OCI-LY7 (cell line): ENCODE measurements at regions not wholly inside any gene's neighbourhood (a gene's known extent, or its start where the extent isn't known, plus 50 kb on each side); places are given as distances from the start of the nearest gene placed in this dataset.

Experiments
- BruUV-seq: library from RNA; stranded (reverse); fragments of 400-500 nt; replicated peaks from 2 replicates; lab custom pipeline; 2021; lab: Mats Ljungman, UMichigan
- CTCF ChIA-PET: fragments of 300-600 bp; sonication (Branson Sonifier 250); formaldehyde crosslinking; loops from one replicate; lab custom pipeline; 2022; ENCODE audit warnings: antibody characterized with exemption; ENCODE audit not compliant: unreplicated experiment; lab: Charles Lee
- POLR2A ChIA-PET: fragments of 300-600 bp; sonication (Branson Sonifier 250); formaldehyde crosslinking; loops from one replicate; lab custom pipeline; 2022; ENCODE audit warnings: antibody characterized with exemption; lab: Charles Lee
- DNase-seq: peaks from one replicate; pipeline ENCODE4 v3.0.0-alpha.2; 2015; ENCODE audit warnings: low spot score
- H2AFZ ChIP-seq: fragments of 200-600 bp; sonication (generic), shearing (Covaris generic); 2 replicates; pipeline ENCODE4 v1.6.1; 2014; ENCODE audit warnings: mild to moderate bottlenecking, antibody characterized with exemption, low read length, moderate library complexity
- H3K27ac ChIP-seq: fragments of 200-600 bp; sonication (generic); 2 replicates; pipeline ENCODE4 v1.5.1; 2014; ENCODE audit warnings: mixed run types, low read depth, mild to moderate bottlenecking, moderate library complexity, low read length, inconsistent platforms; ENCODE audit not compliant: poor library complexity, severe bottlenecking
- H3K36me3 ChIP-seq: fragments of 200-600 bp; sonication (generic); 2 replicates; pipeline ENCODE4 v1.6.1; 2014; ENCODE audit warnings: mild to moderate bottlenecking, antibody characterized with exemption, low read length, moderate library complexity, mixed read lengths; ENCODE audit not compliant: insufficient read depth
- H3K4me1 ChIP-seq: fragments of 200-600 bp; sonication (generic); 2 replicates; pipeline ENCODE4 v1.5.1; 2014; ENCODE audit warnings: mild to moderate bottlenecking, low read length; ENCODE audit not compliant: insufficient read depth, poor library complexity, severe bottlenecking
- H3K4me2 ChIP-seq: fragments of 200-600 bp; sonication (generic); 2 replicates; pipeline ENCODE4 v1.6.1; 2014; ENCODE audit warnings: mild to moderate bottlenecking, low read length
- H3K4me3 ChIP-seq: fragments of 200-600 bp; sonication (generic); 2 replicates; pipeline ENCODE4 v1.5.1; 2014; ENCODE audit warnings: mild to moderate bottlenecking, low read depth, low read length; ENCODE audit not compliant: poor library complexity, severe bottlenecking
- H3K79me2 ChIP-seq: fragments of 200-600 bp; sonication (generic); 2 replicates; pipeline ENCODE4 v1.6.1; 2016; ENCODE audit warnings: low read depth, mild to moderate bottlenecking, low read length, moderate library complexity, mixed read lengths; ENCODE audit not compliant: insufficient read depth
- H3K9me2 ChIP-seq: fragments of 200-600 bp; sonication (generic); 2 replicates; pipeline ENCODE4 v1.6.1; 2016; ENCODE audit warnings: mild to moderate bottlenecking, low read length, mixed read lengths; ENCODE audit not compliant: insufficient read depth
- H3K9me3 ChIP-seq: fragments of 200-600 bp; sonication (generic); 2 replicates; pipeline ENCODE4 v1.6.1; 2014; ENCODE audit warnings: mild to moderate bottlenecking, mixed run types, low read length, mixed read lengths
- H4K20me1 ChIP-seq: fragments of 200-600 bp; sonication (generic); 2 replicates; pipeline ENCODE4 v1.6.1; 2014; ENCODE audit warnings: mild to moderate bottlenecking, antibody characterized with exemption, low read length, moderate library complexity, mixed read lengths; ENCODE audit not compliant: insufficient read depth
- CTCF ChIP-seq: fragments of 200-600 bp; sonication (generic); conservative IDR thresholded peaks from 2 replicates; pipeline ENCODE4 v1.5.1; 2014; ENCODE audit warnings: mild to moderate bottlenecking, antibody characterized with exemption, low read length, moderate library complexity, mixed read lengths
- EZH2phosphoT487 ChIP-seq: fragments of 200-600 bp; sonication (generic); IDR thresholded peaks from 2 replicates; pipeline ENCODE4 v1.6.1; 2018; ENCODE audit warnings: low read depth, borderline replicate concordance, mild to moderate bottlenecking, mixed run types, antibody characterized with exemption, low read length, moderate library complexity, mixed read lengths
- intact Hi-C: fragments of 100-400 bp; cut with micrococcal nuclease; formaldehyde crosslinking; loops from one replicate; pipeline ENCODE4 v1.10.0; 2022; ENCODE audit not compliant: unreplicated experiment

- no peak for TF ChIP-seq CTCF
- no peak for TF ChIP-seq EZH2phosphoT487
- H3K36me3 ChIP-seq, result no peaks in the 10 kb centered on the region
- H3K4me1 ChIP-seq, result no peaks in the 10 kb centered on the region
- no peak overlapping the region for H2AFZ ChIP-seq
- H3K27ac ChIP-seq, result no peak overlapping the region
- H3K9me2 ChIP-seq, result no peaks in the 10 kb centered on the region
- no peak overlapping the region for H3K4me2 ChIP-seq
- no peak overlapping the region for H3K4me3 ChIP-seq
- DNase-seq, result no peak
- no peaks in the 10 kb centered on the region for H3K9me3 ChIP-seq
- ChIA-PET POLR2A (no interaction called here), CTCF (no interaction called here)
- no peaks in the 10 kb centered on the region for H3K79me2 ChIP-seq
- BruUV-seq, result no TSS peak
- intact Hi-C loops, result no loop called here
- H4K20me1 ChIP-seq, result no peaks in the 10 kb centered on the region
Measured at GRCh38 chr18:54769526-54770464, 58.5 kb upstream of the RAB27B start.

GRCh38 chr18:54772056-54772455 lies 56.2 kb upstream of the RAB27B start:
- no peak overlapping the region for H3K4me3 ChIP-seq
- POLR2A ChIA-PET, result interaction anchor here (0.6 kb wide), 1 partner anchor 782 kb away, joined by 3 read pairs; no protein-coding TSS in a partner anchor
- no peaks in the 10 kb centered on the region for H3K36me3 ChIP-seq
- H2AFZ ChIP-seq, result no peak overlapping the region
- no peaks in the 10 kb centered on the region for H3K9me3 ChIP-seq
- H3K4me1 ChIP-seq, result no peaks in the 10 kb centered on the region
- TF ChIP-seq EZH2phosphoT487, result no peak
- intact Hi-C loops, result no loop called here
- CTCF ChIA-PET, result no interaction called here
- DNase-seq, result no peak
- H3K27ac ChIP-seq, result no peak overlapping the region
- BruUV-seq, result no TSS peak
- H4K20me1 ChIP-seq, result no peaks in the 10 kb centered on the region
- H3K4me2 ChIP-seq, result no peak overlapping the region
- no peaks in the 10 kb centered on the region for H3K79me2 ChIP-seq
- no peaks in the 10 kb centered on the region for H3K9me2 ChIP-seq

- no peak for DNase-seq
- Histone ChIP-seq H3K4me1 (no peaks in the 10 kb centered on the region), H3K9me3 (no peaks in the 10 kb centered on the region), H3K79me2 (no peaks in the 10 kb centered on the region), H3K4me2 (no peak overlapping the region), H3K4me3 (no peak overlapping the region), H4K20me1 (no peaks in the 10 kb centered on the region), H3K36me3 (no peaks in the 10 kb centered on the region), H3K27ac (no peak overlapping the region), H3K9me2 (no peaks in the 10 kb centered on the region), H2AFZ (no peak overlapping the region)
- intact Hi-C loops, result no loop called here
- TF ChIP-seq CTCF (no peak), EZH2phosphoT487 (no peak)
- ChIA-PET CTCF (no interaction called here), POLR2A (no interaction called here)
- BruUV-seq, result no TSS peak
Measured at GRCh38 chr18:54774423-54774822, 53.9 kb upstream of the RAB27B start.
